HG02840 (cell line): ENCODE measurements at regions not wholly inside any gene's neighbourhood (a gene's known extent, or its start where the extent isn't known, plus 50 kb on each side); places are given as distances from the start of the nearest gene placed in this dataset.

Source experiments
- ATAC-seq: cut with Tn5 transposase; IDR thresholded peaks from one replicate; pipeline ENCODE4 v1.9.1; 2021; ENCODE audit warnings: mild to moderate bottlenecking, moderate library complexity, moderate number of reproducible peaks; ENCODE audit not compliant: unreplicated experiment, low FRiP score

DNA sequence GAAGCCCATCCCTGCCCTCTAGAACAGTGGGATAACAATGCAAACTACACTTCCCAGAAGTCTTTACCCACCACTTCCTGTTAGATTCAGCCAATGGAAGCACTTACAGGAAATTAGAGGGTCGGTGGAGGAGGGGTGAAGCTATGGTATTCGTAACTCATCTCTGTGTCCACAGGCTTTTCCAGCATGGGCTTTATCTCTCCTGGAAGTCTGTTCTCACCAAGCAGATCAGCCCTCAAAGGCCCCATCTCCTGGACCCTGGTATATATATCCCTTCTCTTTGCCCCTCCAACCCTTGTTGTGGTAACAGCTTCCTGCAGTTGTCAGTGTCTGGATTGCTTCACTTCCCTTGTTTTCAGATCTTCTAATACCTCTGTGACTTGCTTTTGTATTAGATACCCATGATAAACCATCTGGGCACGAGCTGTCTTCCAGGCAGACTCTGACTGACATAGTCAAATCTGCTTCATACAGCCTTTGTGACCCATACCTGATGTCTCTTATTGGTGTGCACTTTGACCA lies 475.0 kb upstream of the POU3F3 start:
- no peak for ATAC-seq

DNA sequence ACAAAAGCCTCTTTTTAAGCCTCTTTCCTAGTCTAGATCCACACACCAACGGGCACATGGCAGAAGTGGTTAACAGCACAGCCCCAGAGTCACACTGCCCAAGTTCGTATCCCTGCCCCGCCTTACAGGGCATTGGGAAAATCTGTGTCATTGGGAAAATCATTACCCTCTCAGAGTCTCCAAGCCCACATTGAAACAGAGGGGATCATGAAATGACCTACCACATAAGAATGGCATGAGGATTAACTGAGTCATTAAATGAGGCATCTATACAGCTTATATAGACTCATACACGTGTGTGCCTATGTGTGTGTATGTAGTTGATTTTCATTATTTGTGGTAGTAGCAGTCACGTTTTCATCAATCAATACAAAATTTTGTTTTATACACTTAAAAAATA lies 469.0 kb upstream of the POU3F3 start:
- no peak for ATAC-seq

- ATAC-seq: no peak
These were observed 468.2 kb upstream of the POU3F3 start for GRCh38 chr2:104385743-104386142.

GRCh38 chr2:104388296-104388695 lies 465.6 kb upstream of the POU3F3 start:
- ATAC-seq: no peak

DNA sequence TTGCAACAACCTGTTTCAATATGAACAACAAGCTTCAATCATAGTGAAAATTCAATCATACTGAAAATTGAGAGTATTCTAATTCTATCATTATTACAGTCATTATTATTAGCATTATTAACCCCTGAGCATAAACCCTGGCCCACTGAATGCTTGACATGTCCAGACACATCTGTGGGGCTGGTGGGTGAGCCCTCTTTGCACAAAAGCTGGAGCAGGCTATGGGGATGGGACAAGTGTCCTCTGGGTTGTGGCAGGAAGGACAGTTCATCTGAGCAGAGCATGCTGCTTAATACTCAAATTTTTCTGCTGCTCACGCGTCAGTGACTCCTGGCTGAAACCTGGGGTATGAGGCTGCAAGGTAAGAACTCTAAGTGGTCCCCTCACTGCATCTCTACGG lies 451.1 kb upstream of the POU3F3 start:
- no peak for ATAC-seq

GRCh38 chr2:104404526-104404925 lies 449.4 kb upstream of the POU3F3 start:
- no peak for ATAC-seq

DNA sequence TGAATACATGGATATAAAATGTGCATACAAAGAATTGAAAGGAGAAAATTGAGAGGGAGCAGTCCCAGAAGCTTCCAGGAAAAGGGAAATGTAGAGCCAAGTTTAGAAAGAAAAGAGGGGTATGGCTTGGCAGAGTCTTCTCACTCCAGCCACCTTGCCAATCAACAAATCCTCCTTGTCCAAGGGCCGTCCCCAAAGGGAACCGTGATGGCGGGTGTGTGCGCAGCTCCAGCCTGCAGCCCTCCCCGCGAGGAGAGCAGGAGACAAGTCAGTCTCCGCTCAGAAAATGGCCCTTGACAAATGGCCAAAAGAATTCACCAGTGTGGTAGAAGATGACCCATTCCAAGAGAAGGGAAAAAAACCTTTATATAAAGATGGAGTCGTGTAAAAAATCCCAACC lies 448.3 kb upstream of the POU3F3 start:
- no peak for ATAC-seq

DNA sequence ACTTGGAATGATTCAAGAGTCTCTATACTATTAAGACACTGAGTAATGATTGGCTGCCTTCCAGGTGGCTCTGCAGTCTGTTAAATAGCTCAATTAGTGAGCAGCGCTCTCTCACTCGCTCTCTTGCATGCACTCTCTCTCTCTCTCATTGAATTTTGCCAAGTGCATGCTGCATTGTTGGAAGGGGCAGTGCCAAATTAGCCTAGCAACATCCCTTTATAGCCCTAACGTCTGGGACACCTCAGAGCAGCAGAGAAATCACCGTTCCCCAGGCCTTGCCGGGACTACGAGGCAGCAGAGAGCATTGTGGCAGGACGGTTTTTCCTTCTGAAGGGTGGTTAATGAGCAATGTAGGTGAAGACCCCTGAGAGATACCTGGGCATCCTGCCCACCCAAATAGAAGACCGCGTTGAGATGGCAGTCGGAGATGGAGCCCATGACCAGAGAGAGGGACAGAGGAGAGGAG lies 447.6 kb upstream of the POU3F3 start:
- no peak for ATAC-seq

- no peak for ATAC-seq
These were observed 446.3 kb upstream of the POU3F3 start for GRCh38 chr2:104407641-104408040.

DNA sequence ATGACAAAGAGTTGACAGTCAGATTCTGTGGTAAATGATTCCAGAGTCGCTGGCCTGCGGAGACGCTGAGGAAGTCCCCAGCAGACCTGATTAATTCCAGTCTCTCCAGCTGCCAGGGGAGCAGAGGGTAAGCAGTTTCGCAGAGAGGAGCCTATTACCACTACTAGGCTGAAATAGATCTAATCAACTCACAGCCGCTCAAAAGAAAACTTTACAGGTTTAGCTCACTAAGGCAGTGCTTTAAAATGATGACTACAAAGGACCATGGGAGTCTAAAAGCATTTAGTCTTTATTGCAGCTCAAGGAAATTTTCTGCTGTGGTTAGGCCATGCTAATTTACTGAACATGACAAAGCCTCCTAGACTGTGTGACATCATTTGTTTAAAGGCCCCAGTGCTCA lies 445.6 kb upstream of the POU3F3 start:
- ATAC-seq: no peak

DNA sequence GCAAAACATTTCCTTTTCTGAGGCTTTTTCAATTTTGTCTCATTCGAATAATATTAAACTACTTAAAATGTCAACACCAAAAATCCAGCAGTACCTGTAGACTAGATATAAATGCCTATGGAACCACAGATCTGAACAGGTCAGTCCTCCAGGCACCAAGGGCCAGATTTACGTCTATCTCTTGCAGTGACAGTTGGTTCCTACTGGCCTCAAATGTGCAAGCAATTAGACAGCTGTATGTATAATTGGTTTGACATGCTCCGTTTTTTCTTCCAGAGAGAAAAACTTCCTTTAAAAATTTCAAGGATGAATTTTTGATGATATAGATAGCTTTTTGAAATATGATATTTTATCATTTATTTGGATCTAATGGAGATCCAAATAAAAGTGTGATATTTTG lies 443.8 kb upstream of the POU3F3 start:
- ATAC-seq: no peak

GRCh38 chr2:104412384-104412783 lies 441.5 kb upstream of the POU3F3 start:
- ATAC-seq: no peak

GRCh38 chr2:104413890-104414289 lies 440.0 kb upstream of the POU3F3 start:
- ATAC-seq: no peak

DNA sequence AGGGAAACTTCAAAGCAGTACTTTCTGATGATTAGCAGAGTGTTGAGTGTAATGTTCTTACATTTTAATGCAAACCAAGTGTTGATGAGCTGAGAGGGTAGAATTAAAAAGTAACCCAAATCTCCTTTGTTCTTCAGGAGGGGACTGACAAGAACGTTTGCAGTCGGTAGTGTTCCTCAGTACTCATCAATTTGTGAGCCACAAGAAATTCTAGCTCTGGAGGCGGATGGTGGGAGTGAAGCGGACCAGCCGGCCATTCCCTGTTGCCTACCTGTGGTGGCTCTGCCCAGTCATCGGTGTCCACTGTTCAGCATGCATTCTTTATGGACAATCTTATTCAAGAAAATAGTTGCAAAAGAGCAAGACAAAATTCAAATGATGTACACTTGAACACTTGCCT lies 438.6 kb upstream of the POU3F3 start:
- no peak for ATAC-seq

GRCh38 chr2:104416339-104417000 lies 437.4 kb upstream of the POU3F3 start:
- ATAC-seq: no peak

DNA sequence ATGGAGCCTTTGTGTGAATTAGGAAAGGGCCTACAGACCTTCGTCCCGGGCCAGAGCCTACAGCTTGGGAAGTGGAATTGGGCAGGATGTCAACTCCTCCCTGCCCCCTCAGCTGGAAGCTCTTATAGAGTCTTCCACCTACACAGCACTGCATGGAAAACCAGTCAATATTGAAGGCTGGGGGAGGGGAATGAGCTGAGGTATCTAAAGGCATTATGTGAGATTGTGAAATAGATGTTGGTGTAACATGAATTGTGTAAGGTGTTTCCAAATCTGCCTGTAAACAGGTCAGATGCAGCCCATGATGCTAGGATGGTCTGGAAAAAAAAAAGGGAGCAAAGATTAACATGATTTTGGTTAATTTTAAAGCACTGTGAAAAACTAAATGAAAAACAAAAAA lies 433.5 kb upstream of the POU3F3 start:
- no peak for ATAC-seq

GRCh38 chr2:104420953-104421352 lies 433.0 kb upstream of the POU3F3 start:
- ATAC-seq: no peak

DNA sequence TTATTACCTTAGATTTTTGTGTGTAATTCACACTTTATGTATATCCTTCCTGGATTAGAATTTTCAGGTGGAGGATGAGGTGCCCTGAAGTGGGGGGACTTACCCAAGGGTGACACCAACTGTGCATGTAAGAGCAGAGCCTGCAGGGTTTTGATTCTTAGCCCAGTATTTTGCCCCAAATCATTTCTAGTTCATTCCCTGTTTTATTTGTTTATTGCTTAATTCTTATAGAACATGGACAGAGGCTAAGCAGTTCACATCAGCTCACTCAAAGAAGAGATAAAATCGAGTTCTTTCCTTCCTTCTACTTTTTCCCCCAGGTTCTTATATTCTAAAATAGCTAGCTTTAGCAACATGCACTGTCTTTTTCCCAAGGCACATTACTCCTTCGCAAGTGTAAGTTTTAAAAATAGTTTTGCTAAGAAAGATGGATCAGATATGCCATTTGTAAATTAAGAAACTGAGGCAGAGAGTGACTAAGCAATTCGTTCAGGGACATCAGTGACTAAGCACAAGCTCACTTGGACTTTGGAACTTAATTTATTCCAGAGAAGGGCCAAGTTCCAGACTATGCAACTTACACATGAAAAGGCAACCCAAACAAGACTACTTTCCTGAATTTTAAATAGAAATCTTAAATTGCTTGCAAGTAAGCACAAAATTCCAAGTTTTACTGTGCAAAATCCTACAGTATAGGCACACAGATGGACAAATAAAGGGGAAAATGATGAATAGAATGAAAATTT lies 427.9 kb upstream of the POU3F3 start:
- ATAC-seq: no peak

DNA sequence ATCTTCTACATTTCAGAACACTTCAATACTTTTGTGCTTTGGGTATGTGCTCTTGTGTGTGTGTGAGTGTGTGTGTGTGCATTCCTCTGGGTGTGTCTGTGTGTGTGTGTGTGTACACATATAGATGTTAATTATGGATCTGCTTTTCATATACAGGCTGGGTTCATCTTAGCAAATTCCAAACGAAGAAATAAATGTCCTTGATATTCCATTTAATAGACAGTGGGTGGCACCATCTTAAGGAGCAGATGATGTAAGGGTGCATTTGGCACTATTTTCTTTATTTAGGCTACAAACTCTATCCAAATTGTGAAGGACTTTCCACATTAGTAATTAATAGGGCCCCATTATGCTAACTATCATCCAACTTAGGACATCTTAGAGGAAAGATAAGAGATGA lies 425.8 kb upstream of the POU3F3 start:
- no peak for ATAC-seq

- no peak for ATAC-seq
These were observed 424.1 kb upstream of the POU3F3 start for GRCh38 chr2:104429639-104430358.

- no peak for ATAC-seq
These were observed 423.6 kb upstream of the POU3F3 start for GRCh38 chr2:104430359-104430740.
